Smooth muscle cell (in vitro differentiated cells): ENCODE measurements at regions not wholly inside any gene's neighbourhood (a gene's known extent, or its start where the extent isn't known, plus 50 kb on each side); places are given as distances from the start of the nearest gene placed in this dataset.

Source experiments
- DNase-seq: peaks from one replicate; lab custom pipeline; 2025; ENCODE audit not compliant: unreplicated experiment; lab: John Stamatoyannopoulos, UW
- H2AFZ ChIP-seq: fragments of 200-600 bp; sonication (generic); 2 replicates; pipeline ENCODE4 v1.6.0; 2016; ENCODE audit warnings: antibody characterized with exemption, low read depth, mild to moderate bottlenecking
- H3F3A ChIP-seq: fragments of 200-600 bp; sonication (generic); 2 replicates; pipeline ENCODE4 v1.6.0; 2017; ENCODE audit warnings: antibody characterized with exemption, low read depth
- H3K27ac ChIP-seq: fragments of 200-600 bp; sonication (generic); 2 replicates; pipeline ENCODE4 v1.5.1; 2016; ENCODE audit warnings: low read depth, mild to moderate bottlenecking
- H3K27me3 ChIP-seq: fragments of 200-600 bp; sonication (generic); 2 replicates; pipeline ENCODE4 v1.6.1; 2016; ENCODE audit warnings: low read depth, mild to moderate bottlenecking
- H3K36me3 ChIP-seq: fragments of 200-600 bp; sonication (generic); 2 replicates; pipeline ENCODE4 v1.5.1; 2016; ENCODE audit warnings: low read depth
- H3K4me1 ChIP-seq: fragments of 200-600 bp; sonication (generic); 2 replicates; pipeline ENCODE4 v1.5.1; 2016; ENCODE audit warnings: low read depth
- H3K4me2 ChIP-seq: fragments of 200-600 bp; sonication (generic); 2 replicates; pipeline ENCODE4 v1.6.0; 2016; ENCODE audit warnings: mild to moderate bottlenecking
- H3K4me3 ChIP-seq: fragments of 200-600 bp; sonication (generic); 2 replicates; pipeline ENCODE4 v1.5.1; 2016; ENCODE audit warnings: mild to moderate bottlenecking
- H3K79me2 ChIP-seq: fragments of 200-600 bp; sonication (generic); 2 replicates; pipeline ENCODE4 v1.6.0; 2016; ENCODE audit warnings: low read depth, mild to moderate bottlenecking
- H3K9ac ChIP-seq: fragments of 200-600 bp; sonication (generic); 2 replicates; pipeline ENCODE4 v1.6.0; 2016; ENCODE audit warnings: low read depth
- H3K9me3 ChIP-seq: fragments of 200-600 bp; sonication (generic); replicated peaks from 2 replicates; pipeline ENCODE4 v1.5.1; 2016; ENCODE audit warnings: low read depth
- H4K20me1 ChIP-seq: fragments of 200-600 bp; sonication (generic); 2 replicates; pipeline ENCODE4 v1.6.0; 2016; ENCODE audit warnings: low read depth
- CTCF ChIP-seq: fragments of 200-600 bp; sonication (generic); IDR thresholded peaks from 2 replicates; pipeline ENCODE4 v1.5.1; 2017; ENCODE audit warnings: borderline replicate concordance, mild to moderate bottlenecking, antibody characterized with exemption; ENCODE audit not compliant: insufficient read depth, poor library complexity, severe bottlenecking
- WGBS: methylation state at CpG from one replicate; pipeline ENCODE4 v1.1.7; 2016; ENCODE audit warnings: low lambda C conversion rate; 5-methylcytosine and 5-hydroxymethylcytosine counted together

GRCh38 chr12:123040106-123040505, 59.6 kb downstream of the ARL6IP4 start:
- Histone ChIP-seq H3K4me1 (peaks cover 10% of the 10 kb centered on the region), H3K9me3 (no peaks in the 10 kb centered on the region), H3K4me3 (no peak overlapping the region), H3K79me2 (no peaks in the 10 kb centered on the region), H4K20me1 (peaks cover 7% of the 10 kb centered on the region), H3K4me2 (no peak overlapping the region), H3F3A (peaks cover 7% of the 10 kb centered on the region), H3K27me3 (no peaks in the 10 kb centered on the region), H3K27ac (no peak overlapping the region), H2AFZ (no peak overlapping the region), H3K36me3 (no peaks in the 10 kb centered on the region), H3K9ac (no peak overlapping the region)
- no peak for DNase-seq
- TF ChIP-seq CTCF, result no peak
- WGBS, result 92% methylated on average over 2 of the region's 2 CpGs

- Histone ChIP-seq H3K4me1 (peaks cover 10% of the 10 kb centered on the region), H3K36me3 (no peaks in the 10 kb centered on the region), H3K9ac (no peak overlapping the region), H3K4me3 (no peak overlapping the region), H3K27me3 (no peaks in the 10 kb centered on the region), H3K79me2 (no peaks in the 10 kb centered on the region), H3F3A (peaks cover 14% of the 10 kb centered on the region), H3K9me3 (no peaks in the 10 kb centered on the region), H3K4me2 (no peak overlapping the region), H2AFZ (no peak overlapping the region), H3K27ac (no peak overlapping the region), H4K20me1 (peaks cover 7% of the 10 kb centered on the region)
- 100% methylated on average over 6 of the region's 6 CpGs for WGBS
- DNase-seq, result no peak
- no peak for TF ChIP-seq CTCF
Observed at GRCh38 chr12:123038966-123039365, 58.5 kb downstream of the ARL6IP4 start.

- Histone ChIP-seq H3K9ac (no peak overlapping the region), H3K4me1 (peaks cover 10% of the 10 kb centered on the region), H3K27me3 (no peaks in the 10 kb centered on the region), H3K36me3 (no peaks in the 10 kb centered on the region), H3K79me2 (no peaks in the 10 kb centered on the region), H3K4me2 (no peak overlapping the region), H3K9me3 (no peaks in the 10 kb centered on the region), H3F3A (peaks cover 14% of the 10 kb centered on the region), H4K20me1 (peaks cover 7% of the 10 kb centered on the region), H2AFZ (no peak overlapping the region), H3K4me3 (no peak overlapping the region), H3K27ac (no peak overlapping the region)
- DNase-seq, result no peak
- 91% methylated on average over 7 of the region's 7 CpGs for WGBS
- no peak for TF ChIP-seq CTCF
Observed at GRCh38 chr12:123038486-123038885, 58.0 kb downstream of the ARL6IP4 start.

- Histone ChIP-seq H3K4me2 (no peak overlapping the region), H2AFZ (no peak overlapping the region), H3F3A (peaks cover 11% of the 10 kb centered on the region), H3K4me1 (peaks cover 7% of the 10 kb centered on the region), H3K27me3 (no peaks in the 10 kb centered on the region), H3K9ac (no peak overlapping the region), H3K79me2 (no peaks in the 10 kb centered on the region), H3K9me3 (no peaks in the 10 kb centered on the region), H3K4me3 (no peak overlapping the region), H4K20me1 (peaks cover 6% of the 10 kb centered on the region), H3K27ac (no peak overlapping the region), H3K36me3 (no peaks in the 10 kb centered on the region)
- TF ChIP-seq CTCF, result no peak
- DNase-seq, result no peak
- WGBS, result 88% methylated on average over 6 of the region's 6 CpGs
Observed at GRCh38 chr12:123037791-123038190, 57.3 kb downstream of the ARL6IP4 start.
